Uterus (tissue), 2 donors: ENCODE measurements at regions not wholly inside any gene's neighbourhood (a gene's known extent, or its start where the extent isn't known, plus 50 kb on each side); places are given as distances from the start of the nearest gene placed in this dataset.

Experiments
- CTCF ChIP-seq, 4 experiments: fragments of 200-600 bp in 2 of 4; fragments of 450-650 bp in 2 of 4; sonication (generic) in 2 of 4; IDR thresholded peaks; one replicate each; pipeline ENCODE4 v1.5.1; 2016 to 2019; ENCODE audit warnings: antibody characterized with exemption in 4 of 4, mild to moderate bottlenecking in 2 of 4, moderate library complexity in 1 of 4
- POLR2A ChIP-seq, 2 donors: fragments of 450-650 bp; IDR thresholded peaks; one replicate each; pipeline ENCODE4 v1.6.1; 2016; ENCODE audit warnings: antibody characterized with exemption in 2 of 2, mild to moderate bottlenecking in 1 of 2, moderate library complexity in 1 of 2

GRCh38 chr5:121671624-121672023, 180.1 kb upstream of the FTMT start:
- TF ChIP-seq CTCF (IDR thresholded peaks at IDR 0.05) (no peak), POLR2A (IDR thresholded peaks at IDR 0.05) (no peak)
